ENCODE measurements at regions not wholly inside any gene's neighbourhood (a gene's known extent, or its start where the extent isn't known, plus 50 kb on each side); places are given as distances from the start of the nearest gene placed in this dataset.

DNA sequence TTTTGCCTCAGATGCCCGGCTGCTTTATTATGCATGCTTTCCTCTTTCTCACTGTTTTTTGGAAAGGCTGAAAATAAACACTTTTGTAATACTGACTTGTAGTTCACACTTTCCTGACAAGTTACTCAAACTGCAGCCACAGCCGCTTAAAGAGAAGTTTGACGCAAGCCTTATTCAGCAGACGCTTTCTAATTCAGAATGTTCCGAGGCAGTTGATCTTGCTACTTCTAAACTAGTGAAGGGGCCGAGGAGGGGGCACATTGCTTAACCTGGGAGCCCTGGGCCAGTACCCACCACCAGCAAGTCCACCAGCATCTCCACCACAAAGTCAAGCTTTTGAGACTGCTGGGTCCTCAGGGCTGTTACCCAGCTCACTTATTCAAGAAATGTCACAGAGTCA, 71.8 kb upstream of the SPRED2 start:
- Histone ChIP-seq H3K27me3 (ENCODE audit: control insufficient read depth, insufficient read depth, low read length) (no peaks in the 10 kb centered on the region), H3K4me3 (ENCODE audit: low read depth, low read length) (no peak overlapping the region), H3K36me3 (ENCODE audit: control insufficient read depth, insufficient read depth, low read length) (no peaks in the 10 kb centered on the region)
- DNase-seq (ENCODE audit: low read depth): no peak
- TF ChIP-seq, protein P1, sequence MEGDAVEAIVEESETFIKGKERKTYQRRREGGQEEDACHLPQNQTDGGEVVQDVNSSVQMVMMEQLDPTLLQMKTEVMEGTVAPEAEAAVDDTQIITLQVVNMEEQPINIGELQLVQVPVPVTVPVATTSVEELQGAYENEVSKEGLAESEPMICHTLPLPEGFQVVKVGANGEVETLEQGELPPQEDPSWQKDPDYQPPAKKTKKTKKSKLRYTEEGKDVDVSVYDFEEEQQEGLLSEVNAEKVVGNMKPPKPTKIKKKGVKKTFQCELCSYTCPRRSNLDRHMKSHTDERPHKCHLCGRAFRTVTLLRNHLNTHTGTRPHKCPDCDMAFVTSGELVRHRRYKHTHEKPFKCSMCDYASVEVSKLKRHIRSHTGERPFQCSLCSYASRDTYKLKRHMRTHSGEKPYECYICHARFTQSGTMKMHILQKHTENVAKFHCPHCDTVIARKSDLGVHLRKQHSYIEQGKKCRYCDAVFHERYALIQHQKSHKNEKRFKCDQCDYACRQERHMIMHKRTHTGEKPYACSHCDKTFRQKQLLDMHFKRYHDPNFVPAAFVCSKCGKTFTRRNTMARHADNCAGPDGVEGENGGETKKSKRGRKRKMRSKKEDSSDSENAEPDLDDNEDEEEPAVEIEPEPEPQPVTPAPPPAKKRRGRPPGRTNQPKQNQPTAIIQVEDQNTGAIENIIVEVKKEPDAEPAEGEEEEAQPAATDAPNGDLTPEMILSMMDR (IDR thresholded peaks at IDR 0.05; ENCODE audit: insufficient read depth, low read length, poor library complexity, severe bottlenecking): no peak

- no peaks in the 10 kb centered on the region for H3K27me3 ChIP-seq (ENCODE audit: control insufficient read depth, insufficient read depth, low read length)
- DNase-seq (ENCODE audit: low read depth): no peak
- no peak overlapping the region for H3K4me3 ChIP-seq (ENCODE audit: low read depth, low read length)
- TF ChIP-seq, protein P1 (IDR thresholded peaks at IDR 0.05; ENCODE audit: insufficient read depth, low read length, poor library complexity, severe bottlenecking): no peak
- H3K36me3 ChIP-seq (ENCODE audit: control insufficient read depth, insufficient read depth, low read length): no peaks in the 10 kb centered on the region
Observed at GRCh38 chr2:65503746-65504145, 71.3 kb upstream of the SPRED2 start.

GRCh38 chr2:65501836-65502235, 69.4 kb upstream of the SPRED2 start:
- TF ChIP-seq, protein P1 (IDR thresholded peaks at IDR 0.05; ENCODE audit: insufficient read depth, low read length, poor library complexity, severe bottlenecking): no peak
- no peak overlapping the region for H3K4me3 ChIP-seq (ENCODE audit: low read depth, low read length)
- no peaks in the 10 kb centered on the region for H3K36me3 ChIP-seq (ENCODE audit: control insufficient read depth, insufficient read depth, low read length)
- DNase-seq (ENCODE audit: low read depth): no peak
- no peaks in the 10 kb centered on the region for H3K27me3 ChIP-seq (ENCODE audit: control insufficient read depth, insufficient read depth, low read length)

- Histone ChIP-seq H3K36me3 (ENCODE audit: control insufficient read depth, insufficient read depth, low read length) (no peaks in the 10 kb centered on the region), H3K4me3 (ENCODE audit: low read depth, low read length) (no peak overlapping the region), H3K27me3 (ENCODE audit: control insufficient read depth, insufficient read depth, low read length) (no peaks in the 10 kb centered on the region)
- no peak for DNase-seq (ENCODE audit: low read depth)
- TF ChIP-seq, protein P1 (IDR thresholded peaks at IDR 0.05; ENCODE audit: insufficient read depth, low read length, poor library complexity, severe bottlenecking): no peak
Observed at GRCh38 chr2:65501074-65501473, 68.7 kb upstream of the SPRED2 start.

DNA sequence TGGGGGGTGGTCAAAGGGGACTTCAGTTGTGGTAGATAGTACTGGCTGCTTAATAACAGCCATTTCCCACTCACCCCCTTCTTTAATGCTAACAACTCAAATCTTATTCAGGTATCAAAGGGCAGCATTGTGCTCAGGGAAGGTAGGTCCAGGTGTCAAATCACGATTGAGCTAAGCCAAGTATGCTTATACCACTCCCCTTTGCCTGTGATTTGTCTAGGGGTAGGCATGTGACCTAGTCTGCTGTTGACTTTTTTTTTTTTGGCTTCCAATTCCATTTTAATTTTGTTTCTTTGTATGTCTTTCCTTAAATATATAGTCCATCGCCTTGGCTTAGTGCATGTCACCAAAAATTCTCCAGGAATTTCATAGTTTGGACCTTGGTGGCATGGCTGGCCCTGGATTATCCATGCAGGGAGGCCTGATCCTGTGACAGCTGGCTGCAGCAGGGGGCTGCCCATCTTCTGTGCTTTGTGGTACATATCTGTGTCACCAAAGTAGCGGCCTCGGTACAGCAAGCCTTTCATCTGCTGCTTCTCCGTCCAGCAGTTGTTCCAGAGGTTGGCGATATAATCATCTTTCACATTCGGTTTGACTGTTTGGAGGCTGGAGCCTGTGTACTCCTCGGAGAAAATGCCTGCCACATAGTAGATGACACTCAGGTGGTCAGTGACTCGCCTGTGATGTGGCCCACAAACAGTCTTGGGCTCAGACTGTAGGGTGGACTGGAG, 68.1 kb upstream of the SPRED2 start:
- no peak overlapping the region for H3K4me3 ChIP-seq (ENCODE audit: low read depth, low read length)
- TF ChIP-seq, protein P1 (IDR thresholded peaks at IDR 0.05; ENCODE audit: insufficient read depth, low read length, poor library complexity, severe bottlenecking): no peak
- H3K36me3 ChIP-seq (ENCODE audit: control insufficient read depth, insufficient read depth, low read length): no peaks in the 10 kb centered on the region
- no peak for DNase-seq (ENCODE audit: low read depth)
- no peaks in the 10 kb centered on the region for H3K27me3 ChIP-seq (ENCODE audit: control insufficient read depth, insufficient read depth, low read length)

DNA sequence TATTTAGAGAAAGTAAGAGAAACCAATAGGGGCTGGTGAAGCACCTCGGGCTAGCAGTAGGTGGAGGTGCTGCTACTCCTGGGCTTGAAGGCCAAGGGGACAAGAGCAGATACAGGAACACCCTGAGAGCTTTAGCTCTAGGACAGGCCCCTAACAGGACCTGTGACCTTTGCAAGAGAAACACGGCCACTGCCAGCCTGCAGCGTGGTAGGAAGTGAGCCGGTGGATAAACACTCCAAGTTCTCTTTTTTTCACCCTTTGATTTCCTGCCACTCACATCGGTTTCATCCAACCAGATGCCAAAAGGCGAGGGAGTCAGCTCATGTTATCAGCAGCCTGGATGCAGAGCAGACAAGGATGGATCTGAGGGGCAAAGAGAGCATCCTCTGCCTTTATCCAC, 66.8 kb upstream of the SPRED2 start:
- TF ChIP-seq, protein P1 (IDR thresholded peaks at IDR 0.05; ENCODE audit: insufficient read depth, low read length, poor library complexity, severe bottlenecking): no peak
- Histone ChIP-seq H3K36me3 (ENCODE audit: control insufficient read depth, insufficient read depth, low read length) (no peaks in the 10 kb centered on the region), H3K4me3 (ENCODE audit: low read depth, low read length) (no peak overlapping the region), H3K27me3 (ENCODE audit: control insufficient read depth, insufficient read depth, low read length) (no peaks in the 10 kb centered on the region)
- DNase-seq (ENCODE audit: low read depth): no peak

Measured in kidney epithelial cell (primary cell).